ENCODE measurements at regions not wholly inside any gene's neighbourhood (a gene's known extent, or its start where the extent isn't known, plus 50 kb on each side); places are given as distances from the start of the nearest gene placed in this dataset.

DNA sequence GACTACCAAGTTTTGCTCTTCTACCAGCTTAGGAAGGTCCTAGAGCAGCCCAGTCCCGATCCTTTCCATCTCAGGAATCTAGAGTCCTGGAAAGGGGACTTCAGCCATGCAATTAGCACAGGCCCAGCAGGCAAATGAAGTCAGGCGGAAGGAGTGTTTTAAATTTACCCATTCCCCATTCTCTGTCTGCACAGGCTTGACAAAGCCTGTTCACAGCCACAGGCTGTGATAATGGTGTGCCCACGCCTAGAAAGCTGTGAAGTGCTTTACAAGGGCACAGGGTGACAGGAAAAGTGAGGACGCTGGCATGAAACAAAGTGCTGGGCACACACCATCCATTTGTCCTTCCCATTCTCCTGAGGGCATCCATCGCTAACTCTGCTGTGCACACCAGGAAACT, 79.0 kb downstream of the PITPNM2 start:
- no peak for DNase-seq (ENCODE audit: low spot score)
- TF ChIP-seq, protein P1, sequence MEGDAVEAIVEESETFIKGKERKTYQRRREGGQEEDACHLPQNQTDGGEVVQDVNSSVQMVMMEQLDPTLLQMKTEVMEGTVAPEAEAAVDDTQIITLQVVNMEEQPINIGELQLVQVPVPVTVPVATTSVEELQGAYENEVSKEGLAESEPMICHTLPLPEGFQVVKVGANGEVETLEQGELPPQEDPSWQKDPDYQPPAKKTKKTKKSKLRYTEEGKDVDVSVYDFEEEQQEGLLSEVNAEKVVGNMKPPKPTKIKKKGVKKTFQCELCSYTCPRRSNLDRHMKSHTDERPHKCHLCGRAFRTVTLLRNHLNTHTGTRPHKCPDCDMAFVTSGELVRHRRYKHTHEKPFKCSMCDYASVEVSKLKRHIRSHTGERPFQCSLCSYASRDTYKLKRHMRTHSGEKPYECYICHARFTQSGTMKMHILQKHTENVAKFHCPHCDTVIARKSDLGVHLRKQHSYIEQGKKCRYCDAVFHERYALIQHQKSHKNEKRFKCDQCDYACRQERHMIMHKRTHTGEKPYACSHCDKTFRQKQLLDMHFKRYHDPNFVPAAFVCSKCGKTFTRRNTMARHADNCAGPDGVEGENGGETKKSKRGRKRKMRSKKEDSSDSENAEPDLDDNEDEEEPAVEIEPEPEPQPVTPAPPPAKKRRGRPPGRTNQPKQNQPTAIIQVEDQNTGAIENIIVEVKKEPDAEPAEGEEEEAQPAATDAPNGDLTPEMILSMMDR (IDR thresholded peaks at IDR 0.05): no peak
- Histone ChIP-seq H3K27ac (no peak overlapping the region), H3K4me3 (no peak overlapping the region)

DNA sequence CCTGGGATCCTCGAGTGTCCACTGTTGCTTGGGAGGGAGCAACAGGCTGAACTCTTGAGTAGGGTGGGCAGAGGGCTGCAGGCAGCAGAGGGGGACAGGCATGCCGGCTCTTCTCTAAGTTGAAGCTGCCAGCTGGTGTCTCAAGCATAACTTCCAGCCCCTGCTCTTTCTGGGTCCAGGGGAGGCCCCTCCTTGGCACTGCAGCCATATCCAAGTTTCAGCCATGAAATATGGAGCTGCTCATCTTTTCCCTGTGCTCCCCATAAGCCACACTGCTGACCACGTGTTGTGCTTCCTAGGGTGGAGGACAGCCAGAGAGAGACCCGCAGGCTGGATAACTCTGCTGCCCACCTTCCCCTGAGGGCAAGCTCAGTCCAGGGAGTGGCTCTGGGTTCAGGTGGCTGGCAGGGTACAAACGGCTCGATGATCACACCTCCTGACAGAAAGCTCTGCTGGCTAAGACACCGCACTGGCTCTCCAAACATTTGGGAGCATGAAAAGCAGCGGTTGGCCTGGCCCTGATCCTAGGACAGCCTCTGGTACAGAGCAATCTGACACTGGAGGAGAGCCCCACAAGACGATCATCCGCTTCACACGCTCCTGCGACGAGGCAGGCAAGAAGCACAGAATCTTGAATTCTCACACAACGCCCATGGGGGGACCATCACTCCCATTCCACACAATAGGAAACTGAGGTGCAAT, 79.6 kb downstream of the PITPNM2 start:
- TF ChIP-seq, protein P1 (IDR thresholded peaks at IDR 0.05): no peak
- H3K27ac ChIP-seq: no peak overlapping the region
- DNase-seq (ENCODE audit: low spot score): no peak

DNA sequence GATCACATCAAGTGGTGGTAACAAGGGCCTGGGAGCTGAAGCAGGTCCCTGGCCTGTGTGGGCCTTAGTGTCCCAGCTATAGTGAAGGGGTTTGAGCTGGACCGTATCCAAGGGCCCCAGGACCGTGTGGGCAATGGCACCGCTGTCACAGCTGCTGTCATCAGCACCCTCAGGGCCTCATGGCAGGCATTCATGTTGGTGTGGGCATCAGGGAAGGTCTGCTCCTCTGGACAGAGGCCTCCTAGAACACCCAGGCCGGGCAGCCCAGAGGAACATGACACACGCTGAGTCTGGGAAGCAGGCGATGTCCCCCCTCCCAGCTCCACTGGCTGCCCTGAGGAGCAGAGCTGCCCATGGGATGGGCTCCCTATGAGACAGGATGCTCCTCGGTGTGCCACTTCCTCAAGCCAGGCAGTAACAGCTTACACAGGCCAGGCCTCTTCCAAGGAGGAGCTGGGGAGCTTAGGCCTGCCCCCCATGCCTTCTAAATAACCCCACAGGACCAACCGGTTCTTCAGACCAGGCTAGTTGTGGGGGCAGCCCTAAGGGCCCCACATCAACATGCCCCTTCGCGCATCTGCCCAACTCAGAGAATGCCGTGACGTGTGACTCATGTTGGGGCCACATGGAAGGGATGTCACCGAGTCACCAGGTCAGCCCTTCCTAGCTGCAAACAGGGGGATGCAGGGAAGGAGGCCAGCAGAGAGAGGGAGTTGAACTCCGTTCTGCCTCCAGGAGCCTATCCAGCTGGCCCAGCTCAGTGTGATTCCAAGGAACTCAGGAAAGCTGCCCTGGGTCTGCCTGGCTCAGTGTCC, 80.4 kb downstream of the PITPNM2 start:
- no peak for DNase-seq (ENCODE audit: low spot score)
- H3K27ac ChIP-seq: peak overlapping the region in 1 of 2 donors; percentile 36
- TF ChIP-seq, protein P1 (IDR thresholded peaks at IDR 0.05): no peak
- no peak overlapping the region for H3K4me3 ChIP-seq

More for the DNA sequence above, 79.6 kb downstream of the PITPNM2 start:
- no peak overlapping the region for H3K4me3 ChIP-seq

DNA sequence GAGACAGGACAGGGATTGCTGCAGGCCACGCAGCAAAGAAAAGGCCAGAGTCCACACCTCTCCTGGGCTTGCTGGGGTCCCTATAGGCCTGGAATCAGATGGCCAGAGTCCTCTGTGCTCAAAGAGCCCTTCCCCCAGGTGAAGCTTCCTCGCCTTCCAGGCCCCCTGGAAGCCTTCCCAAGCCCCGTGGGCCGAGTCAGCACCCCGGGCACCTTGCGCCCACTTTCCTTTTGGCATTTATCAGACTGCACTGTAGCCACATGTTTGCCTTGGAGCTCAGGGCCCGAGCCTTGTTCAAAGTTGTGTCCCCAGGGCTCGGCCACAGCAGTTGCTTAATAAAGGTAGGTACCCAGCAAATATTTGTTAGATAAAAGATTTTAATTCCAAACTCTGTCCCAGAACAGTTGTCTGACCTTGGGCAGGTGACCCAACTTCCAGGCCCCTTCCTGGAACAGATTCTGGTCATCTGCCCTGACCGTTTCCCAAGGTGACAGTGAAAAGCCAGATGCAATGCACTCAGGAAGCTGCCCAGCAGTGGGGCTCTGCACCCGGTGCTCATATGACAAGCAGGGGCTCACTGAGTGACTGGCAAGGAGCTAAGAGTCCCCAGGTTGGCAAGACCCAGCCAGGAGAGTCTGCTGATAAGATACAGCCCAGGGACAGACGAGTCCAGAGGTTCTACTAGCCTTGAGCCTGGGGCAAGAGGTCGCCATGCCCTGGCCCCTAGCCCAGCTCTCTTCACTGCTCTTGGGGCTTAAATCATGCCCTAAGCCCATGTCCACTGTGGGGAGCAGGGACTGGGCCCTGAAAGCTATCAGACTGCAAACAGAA, 81.2 kb downstream of the PITPNM2 start:
- H3K27ac ChIP-seq: no peak overlapping the region
- TF ChIP-seq, protein P1 (IDR thresholded peaks at IDR 0.05): no peak
- no peak overlapping the region for H3K4me3 ChIP-seq
- no peak for DNase-seq (ENCODE audit: low spot score)

DNA sequence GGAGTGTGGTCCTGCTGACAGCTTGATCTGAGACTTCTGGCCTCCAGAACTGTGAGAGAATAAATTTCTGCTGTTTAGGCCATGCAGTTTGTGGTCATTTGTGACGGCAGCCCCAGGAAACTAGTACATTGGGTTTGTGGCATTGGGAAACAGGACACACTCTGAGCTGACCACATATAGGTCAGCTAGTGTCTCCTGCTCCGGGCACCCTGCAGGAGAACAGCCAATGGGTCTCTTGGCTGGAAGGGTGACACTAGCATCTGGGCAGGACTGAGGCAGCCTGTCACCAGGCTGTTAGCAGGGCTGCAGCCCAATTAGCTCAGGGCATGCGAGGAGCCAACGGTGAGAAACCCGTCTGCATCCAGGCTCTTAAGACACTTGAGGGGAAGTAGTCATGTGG, 83.2 kb downstream of the PITPNM2 start:
- DNase-seq (ENCODE audit: low spot score): no peak
- TF ChIP-seq, protein P1 (IDR thresholded peaks at IDR 0.05): no peak
- Histone ChIP-seq H3K4me3 (no peak overlapping the region), H3K27ac (no peak overlapping the region)

DNA sequence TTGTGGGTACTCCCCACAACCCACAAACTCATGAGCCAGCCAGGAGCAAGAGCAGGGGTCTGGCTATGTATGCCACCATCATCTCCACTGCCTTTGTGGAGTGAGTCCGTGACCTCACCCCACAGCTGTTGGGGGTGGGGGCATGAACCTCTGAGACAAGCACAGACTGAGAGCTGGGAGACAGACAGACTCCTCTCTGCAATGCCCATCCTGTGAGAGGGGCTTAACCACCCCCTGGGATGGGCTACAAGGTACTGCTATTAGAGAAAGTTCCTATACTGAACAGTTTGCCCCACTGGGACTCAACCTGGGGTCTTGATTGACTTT, 84.5 kb downstream of the PITPNM2 start:
- Histone ChIP-seq H3K27ac (no peak overlapping the region), H3K4me3 (no peak overlapping the region)
- DNase-seq (ENCODE audit: low spot score): no peak
- TF ChIP-seq, protein P1 (IDR thresholded peaks at IDR 0.05): no peak
